ENCODE measurements at regions not wholly inside any gene's neighbourhood (a gene's known extent, or its start where the extent isn't known, plus 50 kb on each side); places are given as distances from the start of the nearest gene placed in this dataset.
"Not testable (repeated sequence)": the region's sequence is repeated elsewhere in the genome, so short reads cannot be mapped to it uniquely, and the experiment has no call there.

DNA sequence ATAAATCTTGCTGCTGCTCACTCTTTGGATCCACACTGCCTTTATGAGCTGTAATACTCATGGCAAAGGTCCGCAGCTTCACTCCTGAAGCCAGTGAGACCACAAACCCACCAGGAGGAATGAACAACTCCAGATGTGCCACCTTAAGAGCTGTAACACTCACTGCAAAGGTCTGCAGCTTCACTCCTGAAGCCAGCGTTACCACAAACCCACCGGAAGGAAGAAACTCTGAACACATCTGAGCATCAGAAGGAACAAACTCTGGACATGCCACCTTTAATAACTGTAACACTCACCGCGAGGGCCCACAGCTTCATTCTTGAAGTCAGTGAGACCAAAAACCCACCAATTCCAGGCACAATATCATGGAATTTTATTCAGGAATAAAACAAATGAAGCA lies 1635.9 kb upstream of the SLC39A10 start:
- TF ChIP-seq, protein P1, sequence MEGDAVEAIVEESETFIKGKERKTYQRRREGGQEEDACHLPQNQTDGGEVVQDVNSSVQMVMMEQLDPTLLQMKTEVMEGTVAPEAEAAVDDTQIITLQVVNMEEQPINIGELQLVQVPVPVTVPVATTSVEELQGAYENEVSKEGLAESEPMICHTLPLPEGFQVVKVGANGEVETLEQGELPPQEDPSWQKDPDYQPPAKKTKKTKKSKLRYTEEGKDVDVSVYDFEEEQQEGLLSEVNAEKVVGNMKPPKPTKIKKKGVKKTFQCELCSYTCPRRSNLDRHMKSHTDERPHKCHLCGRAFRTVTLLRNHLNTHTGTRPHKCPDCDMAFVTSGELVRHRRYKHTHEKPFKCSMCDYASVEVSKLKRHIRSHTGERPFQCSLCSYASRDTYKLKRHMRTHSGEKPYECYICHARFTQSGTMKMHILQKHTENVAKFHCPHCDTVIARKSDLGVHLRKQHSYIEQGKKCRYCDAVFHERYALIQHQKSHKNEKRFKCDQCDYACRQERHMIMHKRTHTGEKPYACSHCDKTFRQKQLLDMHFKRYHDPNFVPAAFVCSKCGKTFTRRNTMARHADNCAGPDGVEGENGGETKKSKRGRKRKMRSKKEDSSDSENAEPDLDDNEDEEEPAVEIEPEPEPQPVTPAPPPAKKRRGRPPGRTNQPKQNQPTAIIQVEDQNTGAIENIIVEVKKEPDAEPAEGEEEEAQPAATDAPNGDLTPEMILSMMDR (IDR thresholded peaks at IDR 0.05; ENCODE audit: poor library complexity), result not testable (repeated sequence)
- TF ChIP-seq EZH2 (IDR thresholded peaks at IDR 0.05; ENCODE audit: borderline replicate concordance); EZH2phosphoT487 (IDR thresholded peaks at IDR 0.05; ENCODE audit: low read depth, severe bottlenecking, unreplicated experiment): not testable (repeated sequence)

Measured in hepatocyte (in vitro differentiated cells).